Kidney epithelial cell (primary cell): ENCODE measurements at regions not wholly inside any gene's neighbourhood (a gene's known extent, or its start where the extent isn't known, plus 50 kb on each side); places are given as distances from the start of the nearest gene placed in this dataset.

Experiments
- DNase-seq: peaks from one replicate; pipeline ENCODE4 v3.0.0-alpha.2; 2010; ENCODE audit warnings: low read depth
- H3K27me3 ChIP-seq: 2 replicates; pipeline ENCODE4 v1.6.0; 2011; ENCODE audit warnings: low read length; ENCODE audit not compliant: control insufficient read depth, insufficient read depth
- H3K36me3 ChIP-seq: 2 replicates; pipeline ENCODE4 v1.5.1; 2011; ENCODE audit warnings: low read length; ENCODE audit not compliant: control insufficient read depth, insufficient read depth
- H3K4me3 ChIP-seq: 2 replicates; pipeline ENCODE4 v1.5.1; 2011; ENCODE audit warnings: low read depth, mild to moderate bottlenecking, control low read depth, low read length
- CTCF ChIP-seq: IDR thresholded peaks from 2 replicates; pipeline ENCODE4 v1.5.1; 2011; ENCODE audit warnings: mild to moderate bottlenecking, moderate library complexity, low read length, control low read depth, inconsistent platforms; ENCODE audit not compliant: insufficient read depth, poor library complexity, severe bottlenecking

- no peak overlapping the region for H3K4me3 ChIP-seq
- TF ChIP-seq CTCF, result no peak
- no peak for DNase-seq
Measured at GRCh38 chr2:37582481-37583220, 88.8 kb downstream of the CDC42EP3 start.

GRCh38 chr2:37583402-37583801 is 88.0 kb downstream of the CDC42EP3 start:
- Histone ChIP-seq H3K4me3 (no peak overlapping the region), H3K36me3 (no peaks in the 10 kb centered on the region), H3K27me3 (no peaks in the 10 kb centered on the region)
- TF ChIP-seq CTCF, result no peak
- DNase-seq, result no peak

More at GRCh38 chr2:37582481-37583220, 88.8 kb downstream of the CDC42EP3 start:
- no peaks in the 10 kb centered on the region for H3K36me3 ChIP-seq
- H3K27me3 ChIP-seq, result no peaks in the 10 kb centered on the region

- DNase-seq, result no peak
- no peak overlapping the region for H3K4me3 ChIP-seq
- no peaks in the 10 kb centered on the region for H3K27me3 ChIP-seq
- TF ChIP-seq CTCF, result no peak
- no peaks in the 10 kb centered on the region for H3K36me3 ChIP-seq
Measured at GRCh38 chr2:37583867-37584266, 87.6 kb downstream of the CDC42EP3 start.

- Histone ChIP-seq H3K36me3 (no peaks in the 10 kb centered on the region), H3K27me3 (no peaks in the 10 kb centered on the region), H3K4me3 (no peak overlapping the region)
- no peak for DNase-seq
- no peak for TF ChIP-seq CTCF
Measured at GRCh38 chr2:37585295-37585908, 86.0 kb downstream of the CDC42EP3 start.

- DNase-seq, result peak; percentile 67
- H3K27me3 ChIP-seq, result no peaks in the 10 kb centered on the region
- H3K4me3 ChIP-seq, result no peak overlapping the region
- no peaks in the 10 kb centered on the region for H3K36me3 ChIP-seq
- TF ChIP-seq CTCF, result no peak
Measured at GRCh38 chr2:37585982-37586621, 85.3 kb downstream of the CDC42EP3 start.
